ENCODE measurements at regions not wholly inside any gene's neighbourhood (a gene's known extent, or its start where the extent isn't known, plus 50 kb on each side); places are given as distances from the start of the nearest gene placed in this dataset.
A peak's percentile ranks its signal among the peaks of the same experiment; 100 is the strongest.

DNA sequence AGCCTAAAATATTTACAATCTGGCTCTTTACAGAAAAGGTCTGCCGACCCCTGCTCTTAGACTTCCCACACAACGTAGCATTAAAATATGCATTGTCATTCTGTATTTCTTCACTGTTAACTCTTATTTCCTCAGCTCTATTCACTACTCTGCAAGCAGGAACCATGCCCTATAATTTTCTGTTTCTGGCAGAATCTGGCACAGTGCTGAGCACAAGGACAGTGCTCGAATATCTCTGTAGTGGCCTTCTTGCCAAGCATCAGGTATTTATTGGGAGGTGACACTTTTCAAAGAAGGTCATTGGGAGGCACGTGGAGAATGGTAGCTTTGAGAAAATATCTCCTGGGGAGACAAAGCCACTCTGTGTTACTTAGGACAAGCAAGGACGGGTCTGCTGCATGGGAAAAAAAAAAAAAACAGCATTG lies 77.9 kb downstream of the PSMG1 start:
- DNase-seq = no peak

DNA sequence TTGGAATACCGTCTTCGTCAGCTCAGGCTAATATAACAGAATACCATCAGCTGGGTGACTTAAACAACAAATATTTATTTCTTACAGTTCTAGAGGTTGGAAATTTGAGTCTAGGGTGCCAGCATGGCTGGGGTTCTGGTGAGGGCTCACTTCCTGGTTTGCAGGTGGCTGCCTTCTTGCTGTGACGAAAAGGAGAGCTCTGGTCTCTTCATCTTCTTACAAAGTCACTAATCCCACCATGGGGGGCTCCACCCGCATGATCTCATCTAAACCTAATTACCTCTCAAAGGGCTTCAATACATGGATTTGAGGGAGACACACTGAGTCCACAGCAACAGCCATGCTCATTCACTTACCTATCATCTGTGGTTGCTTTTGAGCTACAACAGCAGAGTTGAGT lies 78.3 kb downstream of the PSMG1 start:
- DNase-seq = no peak

DNA sequence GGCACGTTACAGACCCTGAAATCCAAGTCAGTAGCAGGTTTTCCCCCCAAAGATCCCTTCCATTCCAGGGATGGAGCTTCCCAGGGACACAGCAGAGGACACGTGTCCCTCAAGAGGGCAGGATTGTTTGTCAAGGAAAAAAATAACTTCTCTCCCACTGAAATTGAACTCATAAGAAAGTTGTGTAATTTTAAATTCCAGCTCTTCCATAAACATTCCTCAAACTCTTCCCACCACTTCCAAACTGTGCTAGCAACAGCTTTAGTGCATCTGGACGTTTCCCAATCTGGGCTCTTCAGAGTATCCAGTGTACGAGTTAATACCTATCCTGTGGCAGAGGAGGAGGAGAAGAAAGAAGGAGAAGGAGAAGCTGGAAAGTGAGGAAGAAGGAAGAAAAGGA lies 79.6 kb downstream of the PSMG1 start:
- no peak for DNase-seq

DNA sequence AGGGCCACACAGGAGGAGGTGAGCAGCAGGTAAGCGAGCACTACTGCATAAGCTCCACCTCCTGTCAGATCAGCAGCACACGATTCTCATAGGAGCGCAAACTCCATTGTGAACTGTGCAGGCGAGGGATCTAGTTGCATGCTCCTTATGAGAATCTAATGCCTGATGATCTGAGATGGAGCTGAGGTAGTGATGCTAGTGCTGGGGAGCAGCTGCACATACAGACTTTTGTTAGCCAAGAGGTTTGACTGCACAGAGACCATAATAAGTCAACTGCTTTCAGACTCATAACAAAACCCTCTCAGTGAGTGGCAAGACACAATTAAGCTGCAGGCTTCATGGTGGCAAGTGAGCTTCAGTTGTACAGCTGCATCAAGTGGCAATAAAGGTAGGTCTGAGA lies 83.4 kb downstream of the PSMG1 start:
- no peak for DNase-seq

DNA sequence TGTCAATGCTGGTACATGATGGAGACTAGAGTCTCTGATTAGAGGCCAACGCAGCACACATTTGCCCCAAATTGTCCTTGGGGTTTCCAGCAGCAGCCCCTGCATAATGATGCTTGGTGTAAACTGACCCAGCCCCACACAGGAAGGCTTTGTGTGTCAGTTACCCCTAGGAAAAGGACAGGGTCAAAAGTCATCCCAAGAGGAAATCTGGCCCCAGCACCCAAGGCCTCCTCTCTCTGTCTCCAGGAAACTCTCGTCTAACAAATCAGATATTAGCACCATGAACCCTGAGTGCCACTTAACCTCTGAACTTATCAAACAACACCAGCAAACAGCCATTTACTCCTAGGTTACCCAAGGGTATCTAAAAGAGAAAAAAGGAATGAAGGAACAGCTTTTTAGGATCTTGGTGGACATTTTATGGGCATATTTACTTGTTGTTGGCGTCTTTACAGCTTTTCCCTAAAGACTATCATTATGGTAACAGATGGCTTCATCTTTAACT lies 84.5 kb downstream of the PSMG1 start:
- DNase-seq = no peak

DNA sequence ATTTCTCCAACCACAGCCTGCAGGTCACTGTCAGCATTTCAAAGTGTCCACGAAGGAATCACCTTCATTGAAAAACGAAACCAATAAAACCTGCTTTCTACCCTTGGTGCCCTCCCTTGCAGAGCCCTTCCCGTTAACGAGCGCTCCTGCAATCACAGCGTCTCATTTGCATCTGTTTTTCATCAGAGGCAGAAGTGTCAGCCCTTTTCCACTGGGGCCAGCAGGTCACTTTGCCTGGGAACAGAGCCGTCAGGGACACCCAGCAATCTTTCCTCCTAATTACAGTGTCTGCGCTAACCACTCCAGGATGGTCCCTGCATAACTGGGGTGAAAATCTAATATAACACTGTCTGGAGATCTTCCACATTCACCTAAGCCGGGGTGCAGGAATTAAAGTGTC lies 85.3 kb downstream of the PSMG1 start:
- no peak for DNase-seq

DNA sequence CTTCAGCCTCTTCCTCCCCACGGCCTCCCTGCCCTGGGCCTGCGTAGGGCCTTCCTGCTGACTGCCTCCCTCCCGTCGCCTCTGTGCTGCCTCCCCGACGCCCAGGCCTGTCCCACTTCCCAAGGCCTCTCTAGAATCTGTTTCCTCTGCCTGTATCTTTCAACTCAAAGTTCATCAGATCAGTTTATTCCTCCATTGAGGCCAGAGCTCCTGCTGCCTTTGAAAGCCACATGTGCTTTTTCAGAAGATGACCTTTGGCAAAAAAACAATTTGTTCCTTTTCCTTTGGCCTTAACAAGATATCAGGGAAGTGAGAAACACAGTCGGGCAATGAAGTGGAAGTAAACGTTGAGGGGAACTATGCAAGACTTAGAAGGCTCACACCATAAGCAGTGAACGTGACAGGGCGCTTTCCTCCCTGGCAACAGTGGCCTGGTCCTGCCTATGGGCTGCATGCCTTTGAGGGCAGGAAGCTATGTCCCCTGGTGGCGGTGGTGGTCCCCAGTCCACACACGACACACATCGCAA lies 85.9 kb downstream of the PSMG1 start:
- DNase-seq = no peak

DNA sequence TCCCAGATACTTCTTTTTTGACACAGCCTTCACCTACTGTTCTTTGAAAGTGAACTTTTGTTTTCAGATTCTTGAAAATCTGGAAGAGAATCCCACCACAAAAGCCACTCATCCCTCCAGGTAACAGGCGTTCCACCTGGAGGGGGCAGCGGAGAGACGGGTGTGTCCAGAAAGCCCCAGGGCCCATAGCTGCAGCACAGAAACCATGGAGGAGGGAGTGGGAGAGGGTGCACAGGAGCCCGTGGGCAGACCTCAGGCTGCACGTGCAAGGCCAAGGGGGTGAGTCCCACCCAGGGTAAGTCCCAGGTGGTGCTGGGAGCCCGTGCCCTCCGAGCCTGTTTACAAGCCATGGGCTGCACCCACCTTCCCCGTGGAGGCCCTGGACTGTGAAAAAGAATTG lies 86.5 kb downstream of the PSMG1 start:
- DNase-seq = no peak

DNA sequence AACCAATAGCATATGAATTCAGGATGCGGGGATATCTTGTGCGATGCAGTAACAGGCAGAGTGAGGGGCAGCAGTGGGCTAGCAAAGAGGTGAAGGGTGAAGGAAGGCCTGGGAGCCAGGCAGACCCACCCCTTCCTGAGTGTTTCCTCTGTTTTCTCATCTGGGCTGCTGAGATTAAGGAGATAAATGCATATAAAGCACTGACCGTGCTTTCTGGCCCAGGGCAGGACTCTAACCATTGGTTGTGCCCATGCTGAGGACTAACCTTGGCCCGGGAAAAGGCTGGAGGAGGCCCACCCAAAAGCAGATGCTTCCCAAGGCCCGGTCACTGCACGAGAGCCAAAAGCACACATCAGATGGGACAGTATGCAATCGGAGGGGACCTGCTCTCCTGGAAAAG lies 87.6 kb downstream of the PSMG1 start:
- no peak for DNase-seq

DNA sequence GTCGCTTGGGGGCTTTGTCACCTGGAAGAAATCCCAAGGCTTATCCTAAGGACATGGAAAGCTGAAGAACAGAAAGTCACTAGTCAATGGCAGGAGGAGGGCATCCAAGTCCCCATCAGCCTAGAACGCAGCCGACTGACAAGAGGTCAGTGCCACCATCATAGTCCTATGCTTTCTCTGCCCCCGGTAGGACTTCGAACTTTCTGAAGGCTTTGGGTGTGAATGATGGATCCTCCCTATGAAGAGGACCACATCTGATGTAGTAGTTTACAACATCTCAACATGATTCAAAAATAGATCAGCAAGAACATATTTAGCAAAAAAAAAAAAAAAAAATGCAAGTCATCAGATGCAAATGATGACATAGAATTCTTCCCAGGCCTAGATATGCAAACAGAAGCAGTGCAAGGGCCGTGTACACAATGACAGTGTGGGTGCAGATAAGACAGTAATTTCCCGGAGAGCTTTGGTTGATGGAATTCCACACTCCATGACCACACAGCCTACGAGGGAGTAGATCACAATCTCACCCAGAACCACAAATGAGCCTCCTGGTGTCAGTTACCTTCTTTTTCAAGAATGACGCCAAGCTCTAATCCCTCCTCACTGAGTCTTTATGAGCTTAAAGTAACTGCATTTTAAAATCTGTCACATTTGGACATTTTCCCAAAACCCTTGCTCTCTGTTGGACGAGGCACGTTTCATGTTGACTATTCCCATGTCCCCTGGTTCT lies 88.2 kb downstream of the PSMG1 start:
- no peak for DNase-seq

DNA sequence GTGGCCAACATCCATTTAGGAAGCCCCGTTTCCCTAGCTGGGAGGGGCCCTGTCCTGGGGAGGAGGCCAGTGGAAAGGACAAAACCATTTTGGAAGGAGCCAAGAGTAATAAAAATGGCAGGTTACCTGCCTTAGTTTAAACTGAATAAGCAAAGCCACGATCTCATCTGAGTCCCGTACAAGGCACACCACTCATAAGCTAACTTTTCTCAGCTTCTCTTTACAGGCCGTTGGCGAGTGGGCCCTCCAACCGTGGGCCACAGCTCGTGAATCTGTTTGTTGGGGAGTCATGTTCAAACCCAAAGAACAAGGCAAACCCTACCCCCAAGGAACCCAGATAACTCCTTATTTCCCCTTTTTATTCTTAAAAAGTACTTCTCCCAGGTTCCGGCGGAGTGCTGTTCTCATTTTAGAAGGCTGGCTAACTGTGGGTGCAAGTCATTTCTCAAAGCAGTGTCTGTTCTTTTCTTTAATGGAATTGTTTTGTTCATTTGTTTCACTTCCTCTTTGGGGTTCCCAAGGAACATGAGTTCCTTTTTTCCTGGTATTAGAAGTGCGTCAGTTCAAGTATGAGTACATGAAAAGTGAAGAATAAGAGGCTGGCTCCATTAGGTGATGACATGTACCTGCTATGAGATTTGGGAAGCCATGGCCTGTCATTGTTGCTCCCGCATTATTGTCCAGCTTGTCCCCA lies 89.0 kb downstream of the PSMG1 start:
- DNase-seq = peak; percentile 81

DNA sequence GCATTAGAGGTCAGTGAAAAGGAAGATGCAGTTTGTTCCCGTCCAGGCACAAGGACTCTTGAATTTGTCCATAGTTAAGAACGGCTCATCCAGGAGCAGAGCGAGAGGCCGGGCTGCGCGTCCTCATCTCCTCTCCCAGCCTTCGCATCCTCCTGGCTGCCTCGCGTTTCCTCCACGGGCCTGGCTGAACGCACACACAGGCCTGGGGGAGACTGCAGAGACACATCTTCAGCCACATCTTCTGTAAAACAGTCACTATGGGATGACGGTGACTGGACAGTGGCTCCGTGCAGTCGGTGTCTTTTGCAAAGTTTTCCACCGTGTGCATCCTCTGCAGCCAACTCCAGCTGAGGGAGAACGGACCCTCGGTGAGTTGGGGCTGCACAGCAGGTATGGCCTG lies 89.7 kb downstream of the PSMG1 start:
- DNase-seq = no peak

DNA sequence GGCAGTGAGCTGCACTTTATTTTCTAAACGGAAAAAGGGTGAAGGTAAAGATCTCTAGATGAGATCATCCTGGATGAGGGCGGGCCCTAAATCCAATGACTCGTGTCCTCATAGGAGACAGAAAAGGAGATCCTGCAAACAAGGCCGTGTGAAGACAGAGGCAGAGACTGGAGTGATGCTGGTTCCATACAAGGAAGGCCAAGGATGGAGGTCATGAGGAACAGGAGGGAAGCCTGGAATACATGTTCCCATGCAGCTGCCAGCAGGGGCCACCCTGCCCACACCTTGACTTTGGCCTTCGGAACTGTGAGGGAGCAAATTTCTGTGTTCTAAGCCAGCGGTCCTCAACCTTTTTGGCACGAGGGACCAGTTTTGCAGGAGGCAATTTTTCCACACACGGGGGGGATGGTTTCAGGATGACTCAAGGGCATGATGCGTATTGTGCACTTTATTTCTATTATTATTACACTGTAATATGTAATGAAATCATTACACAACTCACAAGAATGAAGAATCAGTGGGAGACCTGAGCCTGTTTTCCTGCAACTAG lies 94.3 kb downstream of the PSMG1 start:
- DNase-seq = no peak

DNA sequence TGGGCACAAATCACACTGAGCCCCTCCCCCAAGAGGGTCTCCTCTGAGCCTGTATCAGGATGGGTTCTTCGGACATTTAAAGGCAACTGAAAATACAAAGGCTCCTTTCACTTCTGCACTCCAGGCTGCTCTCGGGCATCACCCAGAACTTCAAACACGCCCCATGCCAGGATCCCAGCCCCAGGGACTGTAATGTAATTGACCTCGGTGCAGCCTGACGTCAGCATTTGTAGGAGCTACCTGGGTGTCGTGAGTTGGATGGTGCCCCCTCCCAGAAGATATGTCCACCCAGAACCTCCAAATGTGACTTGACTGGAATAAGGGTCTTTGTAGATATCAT lies 95.2 kb downstream of the PSMG1 start:
- DNase-seq = no peak

DNA sequence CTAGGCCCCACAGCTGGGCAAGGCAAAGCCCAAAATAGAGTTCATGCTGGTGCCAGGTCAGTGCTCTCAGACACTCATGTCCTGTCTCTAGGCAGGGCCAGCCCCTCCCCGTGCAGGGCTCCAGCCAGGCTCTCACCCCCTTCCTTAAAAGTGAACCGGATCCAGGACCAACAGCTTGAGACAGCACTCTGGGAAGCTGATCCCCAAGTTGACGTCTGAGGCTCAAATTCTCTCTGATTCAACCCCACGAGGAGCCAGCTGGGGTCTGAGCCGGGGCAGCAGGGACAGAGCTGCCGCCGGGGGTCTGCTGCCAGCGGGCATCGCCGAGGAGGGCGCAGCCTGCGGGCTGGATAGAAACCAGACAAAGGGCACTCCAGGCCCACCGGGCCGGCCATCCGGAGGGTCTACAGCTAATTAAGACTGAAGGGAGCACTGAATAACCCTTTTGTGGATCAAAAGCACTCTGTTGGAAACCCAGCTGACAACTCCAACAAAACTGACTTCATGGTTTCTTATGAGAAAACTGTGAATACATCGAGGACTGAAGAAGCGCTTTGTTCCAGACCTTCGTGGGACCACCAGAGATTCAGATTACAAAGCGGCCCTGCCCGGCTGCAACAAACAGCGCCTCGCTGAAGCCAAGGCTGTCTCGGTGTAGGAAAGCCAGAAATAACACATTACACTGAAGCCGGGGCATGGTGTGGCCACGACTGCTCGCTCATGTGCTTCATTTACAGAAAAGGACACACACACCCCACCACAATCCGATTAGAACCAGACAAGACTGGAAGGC lies 95.8 kb downstream of the PSMG1 start:
- DNase-seq = no peak

DNA sequence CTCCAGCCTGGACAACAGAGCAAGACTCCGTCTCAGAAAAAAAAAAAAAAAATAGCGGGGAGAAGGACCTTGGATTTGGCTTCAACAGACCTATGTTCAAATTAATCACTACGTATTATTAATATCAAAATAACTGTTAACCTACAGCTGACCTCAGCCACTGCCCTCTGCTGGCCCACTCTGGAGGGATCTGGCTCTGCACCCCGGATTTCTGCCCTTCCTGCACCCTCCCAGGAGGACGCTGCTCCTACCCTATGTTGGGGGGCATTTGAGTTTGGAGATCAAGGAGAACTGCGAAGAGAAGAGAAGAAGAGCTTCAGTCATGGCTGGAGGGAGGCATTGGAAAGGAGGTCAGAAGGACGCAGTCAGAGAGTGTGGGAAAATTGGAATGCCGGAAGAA lies 96.7 kb downstream of the PSMG1 start:
- DNase-seq = no peak

DNA sequence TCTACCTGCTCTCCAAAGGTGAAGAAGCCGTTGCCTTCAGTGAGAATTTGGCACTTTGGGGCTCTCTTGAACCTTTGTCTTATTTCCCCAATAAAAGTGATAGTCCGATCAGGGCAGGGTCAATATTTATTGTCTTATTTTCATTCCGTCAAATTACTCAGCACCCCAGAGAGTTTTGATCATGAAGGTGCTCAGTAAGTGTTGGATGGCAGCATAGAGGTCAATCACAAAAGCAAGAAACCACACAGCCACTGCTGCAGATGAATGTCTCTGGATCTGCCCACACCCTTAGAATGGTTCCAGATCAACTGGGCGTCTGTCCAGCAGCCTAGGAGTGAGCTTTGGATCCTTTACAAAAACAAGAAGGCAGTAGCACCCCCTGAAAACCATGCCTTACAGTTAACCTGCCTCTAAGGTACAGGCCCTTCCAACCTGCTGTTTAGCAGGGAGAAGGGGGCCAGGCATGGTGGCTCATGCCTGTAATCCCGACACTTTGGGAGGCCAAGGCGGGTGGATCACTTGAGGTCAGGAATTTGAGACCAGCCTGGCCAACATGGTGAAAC lies 97.3 kb downstream of the PSMG1 start:
- no peak for DNase-seq

DNA sequence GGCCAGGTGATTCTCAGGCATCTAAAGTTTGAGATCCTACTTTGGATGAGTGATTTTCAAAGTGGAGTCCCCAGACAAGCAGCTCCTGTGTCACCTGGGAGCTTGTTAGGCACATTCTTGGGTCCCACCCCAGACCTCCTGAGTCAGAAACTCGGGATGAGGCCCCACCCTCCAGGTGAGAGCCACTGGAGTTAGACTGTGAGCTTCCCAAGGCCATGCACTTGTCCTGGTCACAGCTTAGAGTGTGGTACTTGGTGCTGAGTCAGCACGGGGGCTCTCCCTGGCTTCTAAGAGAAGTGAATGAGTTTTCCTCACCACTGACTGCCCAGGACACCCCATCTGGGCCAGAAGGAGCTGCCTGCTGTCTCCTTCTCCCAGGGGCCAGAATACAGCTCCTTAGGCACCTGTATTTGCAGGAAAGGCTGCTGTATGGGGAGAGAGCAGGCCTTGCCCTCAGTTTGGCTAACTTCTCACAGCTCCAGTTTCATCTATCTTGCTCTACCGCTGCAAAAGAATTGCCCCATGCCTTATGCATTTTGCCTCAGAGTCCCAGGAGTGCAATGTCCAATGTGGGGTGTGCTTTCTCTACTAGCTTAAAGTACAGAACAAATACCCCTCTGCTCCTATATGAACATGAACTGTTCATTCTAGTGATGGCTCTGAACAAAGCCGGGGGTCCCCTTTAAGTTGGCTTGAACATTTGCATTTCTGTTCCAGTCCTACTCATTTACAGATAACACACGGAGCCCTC lies 98.1 kb downstream of the PSMG1 start:
- no peak for DNase-seq

DNA sequence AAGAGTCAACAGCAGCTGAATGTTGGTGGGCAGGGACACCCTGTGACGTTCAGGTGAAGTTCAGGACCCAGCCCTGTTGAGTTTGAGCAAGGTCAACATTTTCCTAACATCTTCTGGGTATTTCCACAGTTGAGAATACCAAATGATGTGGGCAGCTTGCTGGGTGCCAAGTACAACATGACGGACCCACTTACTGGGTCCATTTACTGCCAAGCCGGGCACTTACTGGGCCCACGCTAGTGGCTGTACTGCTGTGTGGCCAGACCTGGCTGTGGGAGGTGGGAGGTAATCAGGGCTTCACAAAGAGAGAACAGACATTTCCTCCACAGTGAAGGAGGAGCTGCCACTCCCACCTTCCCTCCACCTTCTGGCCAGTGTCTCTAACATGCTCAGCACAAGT lies 99.2 kb downstream of the PSMG1 start:
- no peak for DNase-seq

DNA sequence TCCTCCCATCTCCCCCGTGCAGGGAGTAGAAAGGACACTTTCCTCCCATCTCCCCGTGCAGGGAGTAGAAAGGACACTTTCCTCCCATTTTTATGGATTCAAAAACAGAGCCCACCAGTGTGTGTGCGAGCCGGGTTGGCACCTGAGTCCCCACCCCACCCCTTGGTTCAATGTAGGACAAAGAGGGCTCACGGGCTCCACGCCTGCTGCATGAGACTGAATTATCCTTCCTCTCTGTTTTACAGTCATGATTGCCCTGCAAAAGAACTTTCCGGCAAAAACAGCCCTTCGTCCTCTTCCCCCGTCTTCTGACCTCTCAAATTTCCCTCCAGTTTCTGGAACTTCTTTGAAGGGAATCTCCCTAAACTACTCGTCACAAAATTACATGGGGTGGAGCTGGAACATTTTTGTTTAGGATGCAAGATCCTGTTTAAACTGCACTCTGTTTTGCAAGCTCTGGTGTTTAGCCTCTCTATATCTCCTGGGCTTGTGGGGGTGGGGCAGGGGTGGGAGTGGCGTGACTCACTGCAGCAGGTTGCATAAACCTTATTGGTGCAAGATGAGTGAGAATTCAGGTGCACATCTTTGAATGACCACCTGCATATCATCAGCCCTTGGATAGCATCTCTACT lies 99.8 kb downstream of the PSMG1 start:
- DNase-seq = no peak

DNA sequence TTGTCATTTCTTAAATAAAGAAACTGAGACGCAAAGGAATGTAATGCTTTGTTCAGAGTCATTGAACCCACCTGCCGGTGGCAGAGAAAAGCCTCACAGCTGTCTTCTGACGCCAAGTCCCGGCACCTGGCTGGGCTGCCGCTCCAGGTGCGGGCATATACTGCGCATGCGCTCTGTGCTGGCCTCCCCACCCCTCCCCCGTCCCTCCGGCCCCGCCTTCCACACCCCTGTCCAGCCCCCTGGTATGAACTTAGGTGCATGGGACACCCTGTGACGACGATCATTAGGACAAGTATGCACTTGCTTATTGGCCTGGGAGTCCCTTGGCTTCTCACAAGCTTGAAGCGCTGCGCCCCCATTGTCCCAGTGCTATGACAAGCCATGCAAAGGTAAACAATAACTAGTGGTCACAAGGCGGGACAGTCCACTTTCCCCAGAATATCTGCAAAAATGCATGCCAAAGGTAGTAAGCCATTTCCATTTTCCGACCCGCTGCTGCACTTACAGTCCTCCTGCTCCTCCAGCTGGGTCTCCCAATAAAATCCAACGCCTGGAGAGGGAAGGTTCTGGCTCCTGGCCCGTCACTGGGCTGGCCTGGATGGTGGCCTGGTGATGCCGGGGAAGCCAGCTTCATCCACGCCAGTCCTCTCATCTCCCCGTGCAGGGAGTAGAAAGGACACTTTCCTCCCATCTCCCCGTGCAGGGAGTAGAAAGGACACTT lies 100.4 kb downstream of the PSMG1 start:
- DNase-seq = no peak
